ENCODE measurements at regions not wholly inside any gene's neighbourhood (a gene's known extent, or its start where the extent isn't known, plus 50 kb on each side); places are given as distances from the start of the nearest gene placed in this dataset.
"Not testable (repeated sequence)": the region's sequence is repeated elsewhere in the genome, so short reads cannot be mapped to it uniquely, and the experiment has no call there.

DNA sequence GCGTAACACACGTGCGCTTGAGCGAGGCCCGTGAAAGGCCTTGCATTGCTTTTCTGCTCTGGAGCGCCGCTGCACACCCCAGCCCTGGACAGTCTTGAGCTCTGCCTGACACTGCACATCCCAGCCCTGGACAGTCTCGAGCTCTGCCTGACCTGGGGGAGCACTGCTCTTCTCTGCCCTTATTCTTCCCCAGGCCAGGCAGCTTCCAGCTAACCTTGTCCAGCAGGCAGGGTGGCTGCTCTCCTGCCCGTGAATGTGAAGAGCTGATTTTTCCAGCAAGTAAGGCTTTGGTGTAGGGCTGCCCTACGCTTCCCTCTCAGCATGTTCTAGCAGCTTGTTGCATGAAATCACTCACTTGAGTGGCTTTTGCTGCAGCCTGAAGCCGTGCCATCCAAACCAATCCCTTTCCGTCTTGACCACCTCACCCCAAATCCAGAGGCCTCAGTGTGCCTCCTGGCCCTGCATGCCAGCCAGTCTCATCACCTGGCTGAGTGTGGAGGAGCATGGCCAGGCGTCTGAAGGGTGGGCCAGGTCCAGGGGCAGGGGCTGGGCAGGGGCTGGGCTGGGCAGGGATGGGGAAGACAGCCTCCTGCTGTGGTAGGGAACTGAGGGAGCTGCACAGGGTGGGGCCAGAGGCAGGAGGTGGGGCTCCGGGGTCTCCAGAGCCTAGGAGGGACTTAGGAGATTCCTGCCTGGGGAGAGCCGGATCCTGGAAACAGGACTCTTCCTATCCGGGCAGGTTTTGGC is 89.5 kb upstream of the B3GAT1 start:
- no peak for DNase-seq
- in situ Hi-C loops (cut with HindIII; ENCODE audit: low pct_ligation_motif_present, low pct_unique_long_range_greater_than_20kb, low sequenced_read_pairs): no loop called here

DNA sequence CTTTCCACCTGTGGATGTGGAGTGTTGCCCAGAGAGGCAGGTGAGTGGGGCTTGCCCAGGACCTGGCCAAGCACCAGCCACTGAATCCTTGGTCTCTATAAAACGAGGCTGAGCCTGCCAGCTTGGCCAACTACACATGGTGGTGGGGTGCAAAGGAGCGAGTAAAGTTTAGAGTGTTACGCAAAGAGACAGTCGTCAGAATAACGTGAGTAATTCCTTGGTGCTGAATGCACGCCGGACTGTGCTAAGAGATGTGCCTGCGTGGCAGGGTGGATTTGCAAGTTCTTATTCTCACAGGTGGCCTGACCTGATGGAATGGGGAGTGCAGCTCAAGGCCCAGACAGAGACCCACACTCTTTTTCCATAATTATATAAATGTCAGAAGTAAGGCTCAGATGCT is 88.6 kb upstream of the B3GAT1 start:
- in situ Hi-C loops (cut with HindIII; ENCODE audit: low pct_ligation_motif_present, low pct_unique_long_range_greater_than_20kb, low sequenced_read_pairs): no loop called here
- no peak for DNase-seq

DNA sequence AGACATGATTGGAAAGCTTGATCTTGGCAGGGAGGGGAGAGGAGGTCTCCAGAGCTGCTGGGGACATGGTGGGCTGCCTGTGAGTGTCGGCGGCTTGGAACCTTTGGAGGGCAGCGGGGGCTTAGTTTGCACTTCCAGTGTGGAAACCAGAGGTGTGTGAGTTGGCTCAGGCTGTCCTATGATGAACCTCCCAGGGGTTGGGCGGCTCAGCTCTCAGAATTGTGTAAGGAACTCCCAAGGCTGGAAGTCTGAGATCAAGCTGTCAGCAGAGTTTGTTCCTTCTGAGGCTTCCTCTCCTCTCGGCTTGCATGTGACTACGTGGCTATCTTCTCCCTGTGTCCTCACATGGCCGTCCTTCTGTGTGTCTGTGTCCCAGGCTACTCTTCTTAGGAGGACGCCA is 87.9 kb upstream of the B3GAT1 start:
- no peak for DNase-seq
- in situ Hi-C loops (cut with HindIII; ENCODE audit: low pct_ligation_motif_present, low pct_unique_long_range_greater_than_20kb, low sequenced_read_pairs): no loop called here

DNA sequence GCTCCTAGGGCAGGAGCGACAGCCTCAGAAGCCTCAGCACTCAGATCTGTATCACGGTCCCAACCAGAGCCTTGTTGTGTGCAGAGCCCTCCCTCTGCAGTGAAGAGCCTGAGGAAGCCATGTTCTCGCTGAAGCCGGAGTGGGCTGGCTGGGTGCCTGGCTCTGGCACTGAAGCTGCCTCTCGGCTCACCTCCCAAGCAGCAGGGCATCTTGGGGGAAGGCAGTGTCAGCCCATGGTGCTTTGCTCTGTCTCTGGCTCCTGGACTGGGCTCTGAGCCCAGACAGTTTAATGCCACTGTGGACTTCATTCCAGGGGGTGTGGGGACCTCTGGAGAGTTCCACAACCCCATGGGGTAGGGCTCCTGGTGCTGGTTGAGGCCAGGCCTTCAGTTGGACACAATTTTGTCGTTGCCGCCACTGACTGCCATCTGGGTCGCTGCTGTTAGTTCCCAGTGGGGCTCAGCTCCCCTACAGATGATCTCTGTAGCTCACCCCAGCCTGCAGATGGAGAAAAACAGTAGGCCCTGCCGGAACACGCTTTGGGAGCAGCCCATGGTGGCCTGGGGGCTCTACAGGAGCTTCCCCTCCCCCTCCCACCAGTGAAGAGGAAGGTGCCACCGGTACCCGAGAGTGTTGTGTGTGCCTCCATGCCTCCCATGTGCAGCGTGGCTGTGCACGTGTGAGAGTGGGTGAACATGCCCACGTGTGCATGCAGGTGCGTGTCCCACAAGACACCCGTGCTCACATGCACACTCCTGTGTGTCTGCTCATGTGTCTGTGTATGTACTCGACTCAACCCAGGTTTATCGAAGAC is 86.5 kb upstream of the B3GAT1 start:
- no peak for DNase-seq
- in situ Hi-C loops (cut with HindIII; ENCODE audit: low pct_ligation_motif_present, low pct_unique_long_range_greater_than_20kb, low sequenced_read_pairs): no loop called here

DNA sequence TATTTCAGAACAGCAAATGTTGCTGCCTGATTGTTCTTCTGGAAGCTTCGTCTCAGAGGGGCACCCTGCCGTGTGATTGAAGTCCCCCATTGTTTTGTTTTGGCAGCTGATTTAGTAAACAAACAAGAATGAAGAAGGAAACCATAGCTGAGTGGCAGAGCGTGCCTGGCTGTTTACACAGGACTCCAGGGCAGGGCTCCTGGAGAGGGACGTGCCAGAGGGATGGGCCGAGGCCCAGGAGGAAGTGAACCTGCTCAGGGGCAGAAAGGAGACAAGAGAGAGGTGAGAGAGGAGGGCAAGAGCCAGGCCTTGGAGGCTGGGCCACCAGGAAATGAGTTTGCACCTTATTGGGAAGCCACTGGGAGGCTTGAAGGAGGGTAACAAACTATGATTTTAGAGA is 85.5 kb upstream of the B3GAT1 start:
- in situ Hi-C loops (cut with HindIII; ENCODE audit: low pct_ligation_motif_present, low pct_unique_long_range_greater_than_20kb, low sequenced_read_pairs): no loop called here
- DNase-seq: no peak

DNA sequence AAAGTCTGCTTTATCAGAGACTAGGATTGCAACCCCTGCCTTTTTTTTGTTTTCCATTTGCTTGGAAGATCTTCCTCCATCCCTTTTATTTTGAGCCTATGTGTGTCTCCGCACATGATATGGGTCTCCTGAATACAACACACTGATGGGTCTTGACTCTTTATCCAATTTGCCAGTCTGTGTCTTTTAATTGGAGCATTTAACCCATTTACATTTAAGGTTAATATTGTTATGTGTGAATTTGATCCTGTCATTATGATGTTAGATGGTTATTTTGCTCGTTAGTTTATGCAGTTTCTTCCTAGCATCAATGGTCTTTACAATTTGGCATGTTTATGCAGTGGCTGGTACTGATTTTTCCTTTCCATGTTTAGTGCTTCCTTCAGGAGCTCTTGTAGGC is 84.0 kb upstream of the B3GAT1 start:
- DNase-seq; in situ Hi-C loops (cut with HindIII; ENCODE audit: low pct_ligation_motif_present, low pct_unique_long_range_greater_than_20kb, low sequenced_read_pairs): not testable (repeated sequence)

DNA sequence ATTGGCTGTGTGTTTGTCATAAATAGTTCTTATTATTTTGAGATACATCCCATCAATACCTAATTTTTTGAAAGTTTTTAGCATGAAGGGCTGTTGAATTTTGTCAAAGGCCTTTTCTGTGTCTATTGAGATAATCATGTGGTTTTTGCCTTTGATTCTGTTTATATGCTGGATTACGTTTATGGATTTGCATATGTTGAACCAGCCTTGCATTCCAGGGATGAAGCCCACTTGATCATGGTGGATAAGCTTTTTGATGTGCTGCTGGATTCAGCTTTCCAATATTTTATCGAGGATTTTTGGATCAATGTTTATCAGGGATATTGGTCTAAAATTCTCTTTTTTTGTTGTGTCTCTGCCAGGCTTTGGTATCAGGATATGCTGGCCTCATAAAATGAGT is 82.4 kb upstream of the B3GAT1 start:
- in situ Hi-C loops (cut with HindIII; ENCODE audit: low pct_ligation_motif_present, low pct_unique_long_range_greater_than_20kb, low sequenced_read_pairs); DNase-seq: not testable (repeated sequence)

DNA sequence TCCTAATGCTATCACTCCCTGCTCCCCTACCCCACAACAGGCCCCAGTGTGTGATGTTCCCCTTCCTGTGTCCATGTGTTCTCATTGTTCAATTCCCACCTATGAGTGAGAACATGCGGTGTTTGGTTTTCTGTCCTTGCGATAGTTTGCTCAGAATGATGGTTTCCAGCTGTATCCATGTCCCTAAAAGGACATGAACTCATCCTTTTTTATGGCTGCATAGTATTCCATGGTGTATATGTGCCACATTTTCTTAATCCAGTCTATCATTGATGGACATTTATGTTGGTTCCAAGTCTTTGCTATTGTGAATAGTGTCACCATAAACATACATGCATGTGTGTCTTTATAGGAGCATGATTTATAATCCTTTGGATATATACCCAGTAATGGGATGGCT is 80.4 kb upstream of the B3GAT1 start:
- DNase-seq; in situ Hi-C loops (cut with HindIII; ENCODE audit: low pct_ligation_motif_present, low pct_unique_long_range_greater_than_20kb, low sequenced_read_pairs): not testable (repeated sequence)

DNA sequence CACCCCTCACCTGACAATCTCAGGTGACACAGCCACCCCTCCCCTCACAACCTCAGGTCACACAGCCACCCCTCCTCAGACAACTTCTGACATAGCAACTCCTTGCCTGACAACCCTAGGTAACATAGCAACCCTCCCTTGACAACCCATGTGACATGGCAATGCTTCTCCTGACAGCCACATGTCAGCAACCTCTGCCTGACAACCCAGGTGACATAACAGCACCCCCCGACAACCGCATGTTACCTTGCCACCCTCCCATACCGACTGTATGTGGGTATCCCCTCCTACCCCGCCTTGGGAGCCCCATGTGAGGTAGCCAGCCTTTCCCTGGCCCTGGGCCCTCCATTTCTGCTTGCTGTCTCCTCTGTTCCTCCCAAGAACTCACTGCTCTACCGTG is 77.7 kb upstream of the B3GAT1 start:
- DNase-seq: no peak
- in situ Hi-C loops (cut with HindIII; ENCODE audit: low pct_ligation_motif_present, low pct_unique_long_range_greater_than_20kb, low sequenced_read_pairs): no loop called here

DNA sequence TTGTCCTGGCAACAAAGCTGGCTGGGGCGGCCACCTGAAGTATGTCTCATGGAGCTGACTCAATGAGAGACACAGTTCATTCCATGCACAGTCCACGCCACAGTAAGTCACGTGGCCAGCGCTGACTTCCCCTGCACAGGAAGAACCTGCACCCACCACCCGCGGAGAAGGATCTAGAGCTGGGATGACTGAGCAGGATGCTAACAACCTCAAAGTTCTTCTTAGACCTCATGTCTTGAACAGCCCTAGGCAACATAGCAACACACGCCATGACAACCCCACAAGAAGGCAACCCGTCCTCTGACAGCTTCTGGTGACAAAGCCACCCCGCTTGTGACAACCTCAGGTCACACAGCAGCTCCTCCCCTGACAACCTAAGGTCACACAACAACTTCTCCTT is 76.9 kb upstream of the B3GAT1 start:
- DNase-seq: no peak
- in situ Hi-C loops (cut with HindIII; ENCODE audit: low pct_ligation_motif_present, low pct_unique_long_range_greater_than_20kb, low sequenced_read_pairs): no loop called here

DNA sequence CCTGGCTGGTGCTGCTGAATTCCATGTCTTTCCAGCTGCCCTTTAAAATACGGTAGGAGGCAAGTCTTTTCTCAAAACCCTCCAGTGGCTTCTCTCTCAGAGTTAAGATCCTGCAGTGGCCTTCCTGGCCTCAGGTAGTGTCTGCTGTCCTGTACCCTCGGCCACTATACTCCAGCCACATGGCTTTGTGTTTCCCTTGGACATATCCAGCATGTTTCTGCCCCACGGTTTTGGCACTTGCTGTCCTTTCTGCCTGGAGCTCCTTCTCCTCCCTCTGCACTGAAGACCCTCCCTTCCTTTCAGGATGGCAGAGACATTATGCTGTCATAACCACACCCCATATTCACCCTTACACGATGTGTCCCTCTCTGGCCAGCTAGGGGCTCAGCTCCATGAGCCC is 76.5 kb upstream of the B3GAT1 start:
- no peak for DNase-seq

DNA sequence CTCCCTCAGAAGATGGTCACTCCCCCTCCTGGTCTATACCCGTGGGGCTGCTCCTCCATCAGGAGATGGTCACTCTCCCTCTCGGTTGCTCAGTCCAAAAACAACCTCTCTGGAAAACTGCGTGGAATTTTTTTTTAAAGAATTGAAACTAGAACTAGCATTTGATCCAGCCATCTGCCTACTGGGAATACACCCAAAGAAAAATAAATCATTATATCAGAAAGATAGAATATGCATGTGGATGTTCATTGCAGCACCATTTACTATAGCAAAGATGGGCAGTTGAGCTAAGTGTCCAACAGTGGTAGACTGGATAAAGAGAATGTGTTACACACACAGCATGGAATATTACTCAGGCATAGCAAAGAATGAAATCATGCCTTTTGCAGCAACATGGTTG is 75.7 kb upstream of the B3GAT1 start:
- in situ Hi-C loops (cut with HindIII; ENCODE audit: low pct_ligation_motif_present, low pct_unique_long_range_greater_than_20kb, low sequenced_read_pairs): no loop called here
- no peak for DNase-seq

More for the DNA sequence above, 76.5 kb upstream of the B3GAT1 start:
- in situ Hi-C loops (cut with HindIII; ENCODE audit: low pct_ligation_motif_present, low pct_unique_long_range_greater_than_20kb, low sequenced_read_pairs): no loop called here

DNA sequence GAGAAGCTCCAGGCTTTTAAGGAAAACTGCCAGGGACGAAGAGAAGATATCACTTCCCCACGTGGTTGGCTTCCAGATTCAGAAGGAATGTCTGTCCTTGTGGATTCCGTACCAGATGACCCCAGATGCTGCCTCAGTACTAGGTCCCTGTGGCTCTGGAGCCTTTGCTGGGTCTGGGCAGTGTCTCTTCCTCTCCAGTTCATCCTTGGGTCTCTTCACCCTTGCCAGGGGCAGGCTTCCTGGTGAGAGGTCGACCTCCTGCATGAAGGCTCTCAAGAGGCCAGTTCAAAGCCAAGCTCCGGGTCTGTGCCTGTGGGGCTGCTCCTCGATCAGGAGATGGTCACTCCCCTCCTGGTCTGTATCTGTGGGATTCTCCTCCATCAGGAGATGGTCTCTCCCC is 74.7 kb upstream of the B3GAT1 start:
- no peak for DNase-seq
- in situ Hi-C loops (cut with HindIII; ENCODE audit: low pct_ligation_motif_present, low pct_unique_long_range_greater_than_20kb, low sequenced_read_pairs): no loop called here

DNA sequence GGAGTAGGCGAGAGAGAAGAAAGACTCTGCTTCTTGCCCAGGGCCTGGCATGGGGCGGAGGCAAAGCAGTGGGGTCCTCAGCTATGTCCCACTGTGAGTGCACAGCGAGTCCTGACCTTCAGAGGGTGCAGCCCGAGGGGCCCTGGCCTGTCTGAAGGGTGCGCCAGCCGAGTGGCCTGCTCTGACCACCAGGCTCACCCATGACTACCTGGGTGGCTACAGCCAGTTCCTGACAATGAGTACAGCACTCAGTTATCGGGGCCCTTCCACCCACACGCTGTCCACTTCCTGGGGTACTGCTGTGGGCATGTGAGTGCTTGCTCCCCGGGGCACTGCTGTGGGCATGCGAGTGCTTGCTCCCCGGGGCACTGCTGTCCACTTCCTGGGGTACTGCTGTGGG is 74.1 kb upstream of the B3GAT1 start:
- no peak for DNase-seq
- in situ Hi-C loops (cut with HindIII; ENCODE audit: low pct_ligation_motif_present, low pct_unique_long_range_greater_than_20kb, low sequenced_read_pairs): no loop called here

DNA sequence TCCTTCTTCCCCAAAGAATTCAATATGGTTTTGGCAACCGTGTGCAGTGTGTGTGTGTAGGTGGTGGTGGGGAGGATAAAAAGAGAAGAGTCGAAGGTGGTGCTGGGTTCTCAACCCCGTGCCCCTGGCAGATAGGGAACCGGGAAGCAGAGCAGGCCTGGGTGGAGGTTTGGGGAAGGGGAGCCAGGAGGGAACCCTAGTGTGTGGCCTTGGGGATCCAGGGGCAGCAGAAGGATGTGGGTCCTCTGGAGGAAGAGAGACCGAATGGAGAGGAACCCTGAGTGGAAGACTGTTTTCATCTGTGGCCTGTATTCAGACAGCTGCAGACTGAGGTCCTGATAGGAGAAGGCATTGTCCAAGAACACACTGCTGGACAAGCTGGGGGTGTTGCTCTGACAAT is 73.3 kb upstream of the B3GAT1 start:
- no peak for DNase-seq
- in situ Hi-C loops (cut with HindIII; ENCODE audit: low pct_ligation_motif_present, low pct_unique_long_range_greater_than_20kb, low sequenced_read_pairs): no loop called here

DNA sequence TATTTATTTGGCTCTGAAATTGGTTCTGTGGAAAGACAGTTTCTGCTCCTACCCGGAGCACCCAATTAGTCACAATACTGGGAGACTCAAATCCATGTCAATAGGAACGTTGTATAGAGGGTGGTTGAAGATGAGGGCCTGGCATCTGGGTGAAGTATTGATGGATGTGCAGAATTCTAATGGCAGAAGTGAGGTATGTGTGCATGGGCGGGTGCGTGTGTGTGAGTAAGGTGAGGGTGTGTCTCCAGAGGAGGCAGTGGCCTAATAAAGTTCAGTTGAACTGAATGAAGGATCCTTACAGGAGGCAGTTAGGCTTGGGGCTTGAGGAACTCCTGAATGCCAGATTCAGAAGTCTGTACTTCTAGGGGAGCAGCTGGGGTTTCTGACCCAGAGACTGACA is 71.8 kb upstream of the B3GAT1 start:
- in situ Hi-C loops (cut with HindIII; ENCODE audit: low pct_ligation_motif_present, low pct_unique_long_range_greater_than_20kb, low sequenced_read_pairs): no loop called here
- no peak for DNase-seq

DNA sequence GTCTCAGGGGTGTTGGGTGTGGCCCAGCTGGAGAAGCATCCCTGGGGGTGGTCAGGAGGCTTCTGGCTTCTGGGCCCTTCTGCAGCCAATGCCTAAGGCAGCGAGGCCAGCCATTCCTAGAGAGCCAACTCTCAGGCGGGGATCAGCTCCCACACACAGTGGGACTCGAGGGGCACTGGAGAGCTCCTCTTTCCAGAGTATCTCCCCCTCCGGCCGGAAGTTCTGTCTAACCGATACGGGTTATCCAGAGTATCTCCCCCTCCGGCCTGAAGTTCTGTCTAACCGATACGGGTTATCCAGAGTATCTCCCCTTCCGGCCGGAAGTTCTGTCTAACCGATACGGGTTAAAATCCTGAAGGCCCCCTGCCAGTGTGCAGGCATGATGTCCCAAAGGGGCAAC is 71.2 kb upstream of the B3GAT1 start:
- DNase-seq: no peak
- in situ Hi-C loops (cut with HindIII; ENCODE audit: low pct_ligation_motif_present, low pct_unique_long_range_greater_than_20kb, low sequenced_read_pairs): no loop called here

DNA sequence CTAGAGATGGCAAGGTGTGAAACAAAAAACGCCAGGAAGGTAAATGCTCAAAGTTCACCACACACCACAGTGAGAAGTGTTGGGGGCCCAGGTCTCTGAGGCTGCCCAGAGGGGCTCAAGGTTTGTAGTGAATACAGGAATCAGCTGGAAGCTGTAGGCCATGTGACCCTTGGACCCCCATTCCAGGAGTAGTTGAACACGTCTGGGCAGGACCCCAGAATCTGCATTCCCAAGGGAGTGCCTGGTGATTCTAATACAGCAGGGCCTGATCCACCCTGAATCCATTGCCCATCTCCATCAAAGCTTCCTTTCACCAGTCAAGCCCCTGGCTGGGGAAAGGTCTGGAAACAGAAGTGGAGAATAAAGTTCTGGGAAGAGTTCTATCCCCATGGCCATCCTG is 70.8 kb upstream of the B3GAT1 start:
- DNase-seq: no peak
- in situ Hi-C loops (cut with HindIII; ENCODE audit: low pct_ligation_motif_present, low pct_unique_long_range_greater_than_20kb, low sequenced_read_pairs): no loop called here

DNA sequence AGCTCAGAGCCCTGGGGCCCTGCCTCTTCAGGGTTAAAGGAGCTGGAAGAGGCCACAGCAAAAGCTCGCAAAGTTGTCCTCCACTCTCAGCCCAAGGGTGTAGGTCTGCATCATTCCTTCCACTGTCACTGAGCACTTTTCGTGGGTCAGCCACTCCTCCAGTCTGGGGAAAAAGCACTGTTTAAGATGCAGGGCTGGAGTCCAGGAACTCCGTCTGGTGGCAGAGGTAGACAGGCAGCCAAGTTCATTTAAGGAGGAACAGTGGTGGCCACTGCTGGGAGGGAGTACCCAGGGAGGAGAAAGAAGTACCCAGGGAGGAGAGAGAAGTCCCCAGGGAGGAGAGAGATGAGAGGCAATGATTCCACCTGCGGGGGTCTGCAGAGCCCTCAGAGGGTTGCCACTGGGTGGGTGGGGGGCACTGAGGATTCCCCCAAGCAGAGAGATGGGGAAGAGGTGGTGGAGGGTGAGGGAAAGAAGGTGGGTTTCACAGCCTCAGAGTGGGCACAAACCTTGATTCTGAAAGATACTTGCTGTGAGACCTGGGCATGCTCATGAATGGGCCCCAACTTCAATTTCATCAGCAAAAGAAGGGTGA is 70.0 kb upstream of the B3GAT1 start:
- no peak for DNase-seq

DNA sequence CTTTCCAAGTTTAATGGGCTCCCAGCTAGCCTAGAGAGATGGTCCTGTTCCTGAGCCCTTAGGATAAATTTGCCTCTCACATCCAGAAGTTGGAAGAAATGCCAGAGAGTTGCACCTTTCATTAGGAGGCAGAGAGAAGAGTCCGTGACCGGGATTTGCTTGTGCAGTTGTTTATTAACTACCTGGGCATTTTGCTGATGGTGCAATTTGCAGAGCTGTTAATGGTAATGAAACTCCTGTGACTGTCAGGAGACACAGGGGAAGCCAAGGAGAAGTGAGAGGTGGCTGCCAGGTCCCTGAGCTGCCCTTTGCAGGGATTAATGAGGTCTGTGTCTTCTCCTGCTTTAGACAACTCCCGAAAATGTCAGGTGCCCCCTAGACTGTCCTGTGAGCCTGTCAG is 69.1 kb upstream of the B3GAT1 start:
- in situ Hi-C loops (cut with HindIII; ENCODE audit: low pct_ligation_motif_present, low pct_unique_long_range_greater_than_20kb, low sequenced_read_pairs): no loop called here
- no peak for DNase-seq

More for the DNA sequence above, 70.0 kb upstream of the B3GAT1 start:
- in situ Hi-C loops (cut with HindIII; ENCODE audit: low pct_ligation_motif_present, low pct_unique_long_range_greater_than_20kb, low sequenced_read_pairs): no loop called here
